Panc1 (cell line): ENCODE measurements at regions not wholly inside any gene's neighbourhood (a gene's known extent, or its start where the extent isn't known, plus 50 kb on each side); places are given as distances from the start of the nearest gene placed in this dataset.

ENCODE experiments used
- POLR2AphosphoS5 ChIP-seq: IDR thresholded peaks from 2 replicates; pipeline ENCODE4 v1.6.1; 2012; ENCODE audit warnings: mild to moderate bottlenecking, low read depth, low read length, moderate library complexity
- SIN3A ChIP-seq: IDR thresholded peaks from 2 replicates; pipeline ENCODE4 v1.6.1; 2012; ENCODE audit warnings: low read depth, mild to moderate bottlenecking, low read length, moderate library complexity, borderline replicate concordance; ENCODE audit not compliant: insufficient read depth
- TCF7L2 ChIP-seq: IDR thresholded peaks from 2 replicates; pipeline ENCODE4 v1.6.1; 2011; ENCODE audit warnings: mild to moderate bottlenecking, low read depth, low read length, inconsistent platforms
- TF ChIP-seq, protein P1 (sequence below): fragments of 450-650 bp; IDR thresholded peaks from 2 replicates; pipeline ENCODE4 v1.5.1; 2017; ENCODE audit warnings: mild to moderate bottlenecking
- TF ChIP-seq, protein P2 (sequence below), 2 experiments: IDR thresholded peaks; 2 replicates each; pipeline ENCODE4 v1.6.1; 2011 to 2012; ENCODE audit warnings: low read depth in 2 of 2, control low read depth in 1 of 2, low read length in 1 of 2, mild to moderate bottlenecking in 1 of 2, moderate library complexity in 1 of 2; ENCODE audit not compliant: insufficient read depth in 1 of 2

DNA sequence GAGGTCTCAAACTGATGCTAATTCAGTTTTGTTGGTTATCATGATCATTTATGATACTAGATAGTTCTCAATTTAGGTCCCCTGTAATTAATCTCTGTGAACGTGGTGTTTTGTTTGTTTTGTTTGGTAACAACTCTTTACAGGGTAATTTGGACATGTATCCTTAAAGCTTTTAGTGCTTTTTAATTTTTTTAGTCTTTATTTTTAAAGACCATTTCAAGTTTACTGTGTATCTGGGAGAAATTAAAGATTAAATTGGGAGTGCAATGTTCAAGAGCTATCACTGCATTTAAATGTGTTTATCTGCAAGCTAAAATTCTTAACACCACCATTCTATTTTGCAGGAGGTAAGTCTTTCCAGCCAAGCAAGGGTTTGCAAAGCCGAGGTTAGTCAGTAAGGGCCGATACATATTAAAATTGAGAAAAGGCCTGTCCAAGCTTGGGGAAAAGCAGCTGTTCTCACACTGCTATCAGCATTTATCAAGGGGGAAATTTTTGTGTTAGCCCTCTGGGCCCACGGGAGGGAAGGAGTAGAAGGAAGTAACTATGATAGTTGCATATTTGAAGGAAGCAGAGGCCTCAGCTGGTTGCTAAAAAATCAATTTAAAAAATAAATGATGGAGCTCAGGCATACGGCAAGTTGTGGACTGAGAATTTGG lies 59.3 kb upstream of the ZNF217 start:
- no peak for TF ChIP-seq POLR2AphosphoS5
- TF ChIP-seq, protein P1, sequence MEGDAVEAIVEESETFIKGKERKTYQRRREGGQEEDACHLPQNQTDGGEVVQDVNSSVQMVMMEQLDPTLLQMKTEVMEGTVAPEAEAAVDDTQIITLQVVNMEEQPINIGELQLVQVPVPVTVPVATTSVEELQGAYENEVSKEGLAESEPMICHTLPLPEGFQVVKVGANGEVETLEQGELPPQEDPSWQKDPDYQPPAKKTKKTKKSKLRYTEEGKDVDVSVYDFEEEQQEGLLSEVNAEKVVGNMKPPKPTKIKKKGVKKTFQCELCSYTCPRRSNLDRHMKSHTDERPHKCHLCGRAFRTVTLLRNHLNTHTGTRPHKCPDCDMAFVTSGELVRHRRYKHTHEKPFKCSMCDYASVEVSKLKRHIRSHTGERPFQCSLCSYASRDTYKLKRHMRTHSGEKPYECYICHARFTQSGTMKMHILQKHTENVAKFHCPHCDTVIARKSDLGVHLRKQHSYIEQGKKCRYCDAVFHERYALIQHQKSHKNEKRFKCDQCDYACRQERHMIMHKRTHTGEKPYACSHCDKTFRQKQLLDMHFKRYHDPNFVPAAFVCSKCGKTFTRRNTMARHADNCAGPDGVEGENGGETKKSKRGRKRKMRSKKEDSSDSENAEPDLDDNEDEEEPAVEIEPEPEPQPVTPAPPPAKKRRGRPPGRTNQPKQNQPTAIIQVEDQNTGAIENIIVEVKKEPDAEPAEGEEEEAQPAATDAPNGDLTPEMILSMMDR = no peak
- TF ChIP-seq SIN3A = no peak
- TF ChIP-seq, protein P2, sequence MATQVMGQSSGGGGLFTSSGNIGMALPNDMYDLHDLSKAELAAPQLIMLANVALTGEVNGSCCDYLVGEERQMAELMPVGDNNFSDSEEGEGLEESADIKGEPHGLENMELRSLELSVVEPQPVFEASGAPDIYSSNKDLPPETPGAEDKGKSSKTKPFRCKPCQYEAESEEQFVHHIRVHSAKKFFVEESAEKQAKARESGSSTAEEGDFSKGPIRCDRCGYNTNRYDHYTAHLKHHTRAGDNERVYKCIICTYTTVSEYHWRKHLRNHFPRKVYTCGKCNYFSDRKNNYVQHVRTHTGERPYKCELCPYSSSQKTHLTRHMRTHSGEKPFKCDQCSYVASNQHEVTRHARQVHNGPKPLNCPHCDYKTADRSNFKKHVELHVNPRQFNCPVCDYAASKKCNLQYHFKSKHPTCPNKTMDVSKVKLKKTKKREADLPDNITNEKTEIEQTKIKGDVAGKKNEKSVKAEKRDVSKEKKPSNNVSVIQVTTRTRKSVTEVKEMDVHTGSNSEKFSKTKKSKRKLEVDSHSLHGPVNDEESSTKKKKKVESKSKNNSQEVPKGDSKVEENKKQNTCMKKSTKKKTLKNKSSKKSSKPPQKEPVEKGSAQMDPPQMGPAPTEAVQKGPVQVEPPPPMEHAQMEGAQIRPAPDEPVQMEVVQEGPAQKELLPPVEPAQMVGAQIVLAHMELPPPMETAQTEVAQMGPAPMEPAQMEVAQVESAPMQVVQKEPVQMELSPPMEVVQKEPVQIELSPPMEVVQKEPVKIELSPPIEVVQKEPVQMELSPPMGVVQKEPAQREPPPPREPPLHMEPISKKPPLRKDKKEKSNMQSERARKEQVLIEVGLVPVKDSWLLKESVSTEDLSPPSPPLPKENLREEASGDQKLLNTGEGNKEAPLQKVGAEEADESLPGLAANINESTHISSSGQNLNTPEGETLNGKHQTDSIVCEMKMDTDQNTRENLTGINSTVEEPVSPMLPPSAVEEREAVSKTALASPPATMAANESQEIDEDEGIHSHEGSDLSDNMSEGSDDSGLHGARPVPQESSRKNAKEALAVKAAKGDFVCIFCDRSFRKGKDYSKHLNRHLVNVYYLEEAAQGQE (IDR thresholded peaks at IDR 0.05; ENCODE audit: insufficient read depth in 1 of 2, low read depth in 2 of 2, low read length in 1 of 2) = 0 out of 4 replicates have a peak, but pooled peaks of 1 of the 2 experiments have one; percentile 16
- no peak; the same call in 1 of the 2 replicates for TF ChIP-seq TCF7L2
